H1 (cell line): ENCODE measurements at regions not wholly inside any gene's neighbourhood (a gene's known extent, or its start where the extent isn't known, plus 50 kb on each side); places are given as distances from the start of the nearest gene placed in this dataset.

Experiments
- CTCF ChIA-PET: fragments of 300-600 bp; sonication (Branson Sonifier 250); formaldehyde crosslinking; loops from one replicate; lab custom pipeline; 2021; ENCODE audit not compliant: partially characterized antibody; lab: Charles Lee
- POLR2A ChIA-PET: fragments of 300-600 bp; sonication (Branson Sonifier 250); formaldehyde crosslinking; loops from one replicate; lab custom pipeline; 2021; ENCODE audit warnings: inconsistent platforms; ENCODE audit not compliant: partially characterized antibody; lab: Charles Lee
- DNase-seq, 2 experiments: peaks; one replicate each; pipeline versions ENCODE4 v3.0.0 to v3.0.0-alpha.2; 2010 to 2022; ENCODE audit warnings: low spot score in 2 of 2, low read depth in 1 of 2, mixed read lengths in 1 of 2
- FAIRE-seq: peaks from 2 replicates; lab custom pipeline; 2011; peaks lifted over from hg19 to GRCh38; lab: Jason Lieb, UNC
- H2AFZ ChIP-seq: 2 replicates; pipeline ENCODE4 v1.8.1; 2012; ENCODE audit warnings: low read length, inconsistent platforms
- H2AK5ac ChIP-seq: 2 replicates; pipeline ENCODE4 v1.6.1; 2013; ENCODE audit warnings: low read depth, low read length
- H2BK120ac ChIP-seq: replicated peaks from 2 replicates; pipeline ENCODE3; 2013; ENCODE audit warnings: low read depth, low read length, inconsistent platforms
- H2BK12ac ChIP-seq: 2 replicates; pipeline ENCODE4 v1.6.1; 2013; ENCODE audit warnings: low read depth, low read length
- H2BK15ac ChIP-seq: 2 replicates; pipeline ENCODE4 v1.6.1; 2013; ENCODE audit warnings: low read length
- H2BK20ac ChIP-seq: 2 replicates; pipeline ENCODE4 v1.6.1; 2013; ENCODE audit warnings: low read length
- H2BK5ac ChIP-seq: 2 replicates; pipeline ENCODE4 v1.6.1; 2013; ENCODE audit warnings: low read depth, low read length
- H3K14ac ChIP-seq: 2 replicates; pipeline ENCODE4 v1.6.1; 2013; ENCODE audit warnings: inconsistent platforms; ENCODE audit not compliant: insufficient read length
- H3K18ac ChIP-seq: 2 replicates; pipeline ENCODE4 v1.6.1; 2013; ENCODE audit warnings: low read length; ENCODE audit errors: extremely low read depth
- H3K23ac ChIP-seq: 2 replicates; pipeline ENCODE4 v1.6.1; 2013; ENCODE audit warnings: inconsistent platforms; ENCODE audit not compliant: insufficient read length
- H3K23me2 ChIP-seq: 2 replicates; pipeline ENCODE4 v1.6.1; 2013; ENCODE audit warnings: low read depth, low read length
- H3K27ac ChIP-seq: 2 replicates; pipeline ENCODE4 v1.6.1; 2011; ENCODE audit warnings: low read depth, low read length, inconsistent platforms
- H3K27me3 ChIP-seq, 4 experiments: replicated peaks in 1 of 4; 1 replicate in 1 of 4; 2 replicates in 3 of 4; pipeline versions ENCODE4 v1.6.1 to v1.8.1; 2011 to 2013; ENCODE audit warnings: low read length in 3 of 4, mild to moderate bottlenecking in 3 of 4, inconsistent platforms in 2 of 4, mixed read lengths in 2 of 4, moderate library complexity in 1 of 4; ENCODE audit not compliant: control insufficient read depth in 3 of 4, insufficient read depth in 3 of 4; ENCODE audit errors: extremely low read depth in 1 of 4
- H3K36me3 ChIP-seq, 4 experiments: 2 replicates each; pipeline versions ENCODE4 v1.6.1 to v1.8.1; 2011 to 2013; ENCODE audit warnings: mild to moderate bottlenecking in 4 of 4, low read length in 3 of 4, moderate library complexity in 2 of 4, control low read depth in 1 of 4, inconsistent platforms in 1 of 4; ENCODE audit not compliant: insufficient read depth in 4 of 4, control insufficient read depth in 2 of 4
- H3K4ac ChIP-seq: replicated peaks from 2 replicates; pipeline ENCODE3; 2013; ENCODE audit warnings: low read length, low read depth, mixed read lengths, inconsistent platforms; ENCODE audit not compliant: insufficient read length
- H3K4me1 ChIP-seq, 4 experiments: replicated peaks in 1 of 4; 1 replicate in 1 of 4; 2 replicates in 3 of 4; pipeline versions ENCODE4 v1.6.1 to v1.8.1; 2011 to 2013; ENCODE audit warnings: low read length in 3 of 4, inconsistent platforms in 2 of 4, mixed read lengths in 1 of 4; ENCODE audit not compliant: insufficient read depth in 4 of 4, control insufficient read depth in 3 of 4
- H3K4me2 ChIP-seq, 2 experiments: 2 replicates each; pipeline versions ENCODE4 v1.6.1 to v1.8.1; 2011 to 2013; ENCODE audit warnings: low read depth in 2 of 2, low read length in 2 of 2, control low read depth in 1 of 2, inconsistent platforms in 1 of 2, mild to moderate bottlenecking in 1 of 2; ENCODE audit not compliant: insufficient read depth in 1 of 2
- H3K4me3 ChIP-seq, 4 experiments: fragments of 200-600, 300-600 bp in 1 of 4; sonication (generic), shearing (Covaris generic), sonication (Bioruptor Twin) in 1 of 4; 2 replicates each; pipeline versions ENCODE4 v1.5.1 to v1.8.1; 2011 to 2016; ENCODE audit warnings: low read length in 4 of 4, low read depth in 3 of 4, control low read depth in 2 of 4, inconsistent platforms in 2 of 4, mild to moderate bottlenecking in 2 of 4, mixed read lengths in 1 of 4, moderate library complexity in 1 of 4; ENCODE audit not compliant: insufficient read depth in 2 of 4; ENCODE audit errors: extremely low read depth in 1 of 4
- H3K56ac ChIP-seq: replicated peaks from 2 replicates; pipeline ENCODE3; 2013; ENCODE audit warnings: low read depth, mild to moderate bottlenecking, mixed read lengths, low read length, inconsistent platforms; ENCODE audit not compliant: insufficient read length
- H3K79me1 ChIP-seq: 2 replicates; pipeline ENCODE4 v1.6.1; 2013; ENCODE audit warnings: low read depth, low read length, control low read depth
- H3K79me2 ChIP-seq, 2 experiments: 2 replicates each; pipeline versions ENCODE4 v1.6.1 to v1.8.1; 2012 to 2013; ENCODE audit warnings: low read length in 2 of 2, mild to moderate bottlenecking in 2 of 2, inconsistent platforms in 1 of 2; ENCODE audit not compliant: insufficient read depth in 2 of 2, control insufficient read depth in 1 of 2
- H3K9ac ChIP-seq, 4 experiments: replicated peaks in 1 of 4; 1 replicate in 1 of 4; 2 replicates in 3 of 4; pipeline versions ENCODE4 v1.6.1 to v1.8.1; 2011 to 2013; ENCODE audit warnings: low read depth in 3 of 4, low read length in 3 of 4, control low read depth in 2 of 4, mild to moderate bottlenecking in 2 of 4, moderate library complexity in 2 of 4, inconsistent platforms in 1 of 4; ENCODE audit errors: extremely low read depth in 1 of 4
- H3K9me3 ChIP-seq, 2 experiments: 2 replicates each; pipeline versions ENCODE4 v1.6.1 to v1.8.1; 2012 to 2013; ENCODE audit warnings: mild to moderate bottlenecking in 2 of 2, moderate library complexity in 2 of 2, control low read depth in 1 of 2, inconsistent platforms in 1 of 2, low read depth in 1 of 2, low read length in 1 of 2, mixed read lengths in 1 of 2; ENCODE audit not compliant: insufficient read depth in 2 of 2
- H4K20me1 ChIP-seq, 2 experiments: replicated peaks in 1 of 2; 2 replicates each; pipeline versions ENCODE3 to v1.8.1; 2011 to 2013; ENCODE audit warnings: inconsistent platforms in 2 of 2, low read length in 2 of 2, mild to moderate bottlenecking in 1 of 2; ENCODE audit not compliant: insufficient read depth in 2 of 2, control insufficient read depth in 1 of 2
- H4K5ac ChIP-seq: 2 replicates; pipeline ENCODE4 v1.6.1; 2013; ENCODE audit warnings: low read length, low read depth, mixed read lengths, inconsistent platforms; ENCODE audit not compliant: insufficient read length
- H4K8ac ChIP-seq: 2 replicates; pipeline ENCODE4 v1.8.0; 2013; ENCODE audit warnings: mild to moderate bottlenecking, moderate library complexity, low read length, inconsistent platforms; ENCODE audit not compliant: insufficient read depth; ENCODE audit errors: extremely low read depth
- H4K91ac ChIP-seq: replicated peaks from 2 replicates; pipeline ENCODE3; 2013; ENCODE audit warnings: low read length, mixed read lengths, inconsistent platforms; ENCODE audit not compliant: insufficient read length
- ATF2 ChIP-seq: IDR thresholded peaks from 2 replicates; pipeline ENCODE4 v1.6.1; 2012; ENCODE audit warnings: low read length, inconsistent platforms
- ATF3 ChIP-seq: IDR thresholded peaks from 2 replicates; pipeline ENCODE4 v1.6.1; 2011; ENCODE audit warnings: low read depth, mild to moderate bottlenecking, low read length; ENCODE audit not compliant: insufficient read depth
- CBX5 ChIP-seq: fragments of 300-800, 300-1000 bp; sonication (generic); IDR thresholded peaks from 2 replicates; pipeline ENCODE4 v1.7.1; 2016; ENCODE audit warnings: antibody characterized with exemption, low read length, low read depth
- CBX8 ChIP-seq: fragments of 300-800, 300-1000 bp; sonication (generic); IDR thresholded peaks from 2 replicates; pipeline ENCODE4 v1.7.1; 2016; ENCODE audit warnings: low read depth, low read length, borderline replicate concordance
- JUN ChIP-seq: IDR thresholded peaks from 2 replicates; pipeline ENCODE4 v1.6.1; 2011; ENCODE audit warnings: low read depth, mild to moderate bottlenecking, improper control_type of control experiment, low read length
- KDM1A ChIP-seq: fragments of 200-600, 300-600 bp; sonication (generic); IDR thresholded peaks from 2 replicates; pipeline ENCODE4 v1.7.1; 2016; ENCODE audit warnings: mild to moderate bottlenecking, low read length, borderline replicate concordance
- RBBP5 ChIP-seq: IDR thresholded peaks from 2 replicates; pipeline ENCODE4 v1.7.1; 2012; ENCODE audit warnings: low read depth, mild to moderate bottlenecking, inconsistent platforms, low read length, moderate library complexity, borderline replicate concordance
- SP1 ChIP-seq: IDR thresholded peaks from 2 replicates; pipeline ENCODE4 v1.6.1; 2011; ENCODE audit warnings: low read depth, low read length

- no peak overlapping the region for H3K23ac ChIP-seq
- no peak overlapping the region for H3K4ac ChIP-seq
- H2BK120ac ChIP-seq = no peak overlapping the region
- no peak overlapping the region for H2BK15ac ChIP-seq
- H3K56ac ChIP-seq = no peak overlapping the region
- DNase-seq (no peak), FAIRE-seq (no peak)
- peaks cover 0 to 3% (median 0%) of the 10 kb centered on the region in 4 experiments; a peak in 1 of 7 replicates for H3K4me1 ChIP-seq
- no peak overlapping the region for H3K14ac ChIP-seq
- no peak overlapping the region for H2BK5ac ChIP-seq
- no peaks in the 10 kb centered on the region for H3K27me3 ChIP-seq
- H3K4me3 ChIP-seq = no peak overlapping the region
- H3K23me2 ChIP-seq = no peaks in the 10 kb centered on the region
- no peak overlapping the region for H4K91ac ChIP-seq
- no peak overlapping the region for H3K4me2 ChIP-seq
- ChIA-PET CTCF (interaction anchor here (1.1 kb wide), 1 partner anchor 9 kb away, joined by 3 read pairs; no protein-coding TSS in a partner anchor), POLR2A (no interaction called here)
- no peaks in the 10 kb centered on the region for H4K20me1 ChIP-seq
- no peaks in the 10 kb centered on the region for H3K79me1 ChIP-seq
- no peak overlapping the region for H3K18ac ChIP-seq
- no peak overlapping the region for H2BK12ac ChIP-seq
- no peak overlapping the region for H4K8ac ChIP-seq
- H2BK20ac ChIP-seq = no peak overlapping the region
- H2AK5ac ChIP-seq = no peak overlapping the region
- no peaks in the 10 kb centered on the region for H3K79me2 ChIP-seq
- H3K9me3 ChIP-seq = no peaks in the 10 kb centered on the region
- no peak overlapping the region for H2AFZ ChIP-seq
- no peak for TF ChIP-seq CBX8
- no peak for TF ChIP-seq ATF3
- no peak for TF ChIP-seq RBBP5
- no peak for TF ChIP-seq ATF2
- TF ChIP-seq SP1 = no peak
- TF ChIP-seq KDM1A = no peak
- no peak for TF ChIP-seq JUN
- no peak for TF ChIP-seq CBX5
- no peak overlapping the region for H4K5ac ChIP-seq
- H3K9ac ChIP-seq = no peak overlapping the region
- no peak overlapping the region for H3K27ac ChIP-seq
- H3K36me3 ChIP-seq = no peaks in the 10 kb centered on the region
These were observed 273.6 kb downstream of the ZBBX start for GRCh38 chr3:167106456-167106855.
